Femur (tissue), 1 donor: ENCODE measurements at regions not wholly inside any gene's neighbourhood (a gene's known extent, or its start where the extent isn't known, plus 50 kb on each side); places are given as distances from the start of the nearest gene placed in this dataset.

Source experiments
- DNase-seq: peaks from one replicate; pipeline ENCODE4 v3.0.0-alpha.2; 2017

- DNase-seq: peak; percentile 34
Measured at GRCh38 chr2:136238286-136239078, 120.5 kb upstream of the CXCR4 start.

GRCh38 chr2:136236019-136236418, 118.1 kb upstream of the CXCR4 start:
- no peak for DNase-seq

GRCh38 chr2:136235546-136235945, 117.6 kb upstream of the CXCR4 start:
- DNase-seq: no peak

GRCh38 chr2:136234261-136234660, 116.3 kb upstream of the CXCR4 start:
- no peak for DNase-seq

- no peak for DNase-seq
Measured at GRCh38 chr2:136233298-136233697, 115.3 kb upstream of the CXCR4 start.

DNA sequence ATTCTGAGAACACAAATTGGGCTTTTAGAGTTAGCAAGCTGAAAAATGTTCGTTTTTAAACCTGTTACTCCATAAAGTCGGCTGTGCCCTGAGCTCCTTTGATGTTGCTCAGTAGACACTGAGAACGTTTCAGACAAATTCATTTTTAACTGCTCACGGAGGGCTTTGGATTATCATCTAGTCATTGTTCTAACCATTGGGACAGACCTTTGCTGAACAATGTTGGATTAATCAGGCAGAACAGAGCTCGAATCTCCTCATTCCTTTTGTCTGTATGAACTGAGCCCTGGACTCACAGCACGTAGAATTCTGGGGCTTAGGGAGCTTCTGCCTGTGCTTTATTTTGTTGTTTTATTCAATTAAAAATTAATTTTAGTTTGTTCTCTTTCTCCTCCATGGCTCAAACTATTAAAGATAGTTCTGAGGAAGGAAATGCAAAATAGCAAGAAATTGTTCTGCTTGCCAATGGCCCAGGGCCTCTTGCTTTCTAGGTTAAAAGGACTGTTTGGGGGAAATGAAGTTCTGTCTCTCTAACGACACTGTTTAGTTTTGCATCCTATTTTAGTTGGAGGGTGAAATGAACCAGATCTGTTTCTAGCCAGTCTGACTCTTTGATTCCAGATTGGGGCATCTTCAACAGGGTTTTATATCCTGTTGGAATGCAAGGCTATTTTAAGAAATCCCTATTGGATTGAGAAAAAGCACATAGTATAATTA, 114.7 kb upstream of the CXCR4 start:
- DNase-seq: no peak

DNA sequence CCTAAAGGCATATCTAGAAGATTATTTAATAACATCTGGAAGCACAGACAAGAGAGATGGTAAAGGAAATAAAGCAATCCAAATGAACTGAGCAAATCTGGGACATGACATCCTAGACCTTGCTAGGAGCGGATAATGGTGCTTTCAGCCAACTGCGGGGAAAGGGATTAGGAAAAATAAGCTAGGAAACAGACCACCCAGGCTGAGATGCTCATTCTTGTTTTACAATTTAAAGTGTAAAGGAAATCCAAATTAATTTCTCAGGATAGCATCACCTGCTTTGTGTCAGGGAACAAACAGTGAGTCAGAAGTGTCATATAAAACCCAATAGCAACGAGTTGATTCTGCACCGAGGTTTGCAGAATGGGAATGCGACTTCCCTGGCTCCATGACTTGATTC, 112.5 kb upstream of the CXCR4 start:
- no peak for DNase-seq

- no peak for DNase-seq
Measured at GRCh38 chr2:136226903-136227302, 109.0 kb upstream of the CXCR4 start.

- DNase-seq: no peak
Measured at GRCh38 chr2:136225950-136226835, 108.2 kb upstream of the CXCR4 start.

GRCh38 chr2:136223274-136223673, 105.3 kb upstream of the CXCR4 start:
- no peak for DNase-seq

DNA sequence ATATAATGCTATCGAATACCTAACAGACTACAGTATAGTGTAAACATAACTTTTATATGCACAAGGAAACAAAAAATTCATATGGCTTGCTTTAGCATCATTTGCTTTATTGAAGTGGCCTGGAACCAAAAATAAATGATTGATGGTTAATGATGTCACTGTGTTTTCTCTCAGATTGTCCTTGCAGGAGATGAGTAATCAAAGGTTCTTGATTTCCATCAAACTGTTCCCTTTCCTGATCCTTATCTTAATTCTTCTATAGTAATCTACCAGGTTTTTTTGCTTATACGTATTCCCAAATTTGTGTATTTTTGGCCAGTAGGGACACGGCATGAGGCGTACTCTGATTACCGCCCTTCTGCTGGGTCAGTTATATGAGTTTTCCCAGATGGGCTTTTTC, 104.9 kb upstream of the CXCR4 start:
- no peak for DNase-seq

DNA sequence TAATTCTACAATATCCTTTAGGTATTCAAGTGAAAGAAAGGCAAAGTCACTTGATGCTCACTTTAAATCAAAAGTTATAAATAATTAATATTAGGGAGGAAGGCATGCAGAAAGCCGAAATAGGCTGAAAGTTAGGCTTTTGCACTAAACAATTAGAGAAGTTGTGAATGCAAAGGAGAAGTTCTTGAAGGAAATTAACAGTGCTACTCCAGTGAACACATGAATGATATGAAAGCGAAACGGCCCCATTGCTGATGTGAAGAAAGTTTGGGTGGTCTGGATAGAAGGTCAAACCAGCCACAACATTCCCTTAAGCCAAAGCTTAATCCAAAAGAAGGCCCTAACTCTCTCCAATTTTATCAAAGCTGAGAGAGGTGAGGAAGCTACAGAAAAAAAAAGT, 103.1 kb upstream of the CXCR4 start:
- DNase-seq: no peak

- DNase-seq: no peak
Measured at GRCh38 chr2:136219963-136220362, 102.0 kb upstream of the CXCR4 start.

DNA sequence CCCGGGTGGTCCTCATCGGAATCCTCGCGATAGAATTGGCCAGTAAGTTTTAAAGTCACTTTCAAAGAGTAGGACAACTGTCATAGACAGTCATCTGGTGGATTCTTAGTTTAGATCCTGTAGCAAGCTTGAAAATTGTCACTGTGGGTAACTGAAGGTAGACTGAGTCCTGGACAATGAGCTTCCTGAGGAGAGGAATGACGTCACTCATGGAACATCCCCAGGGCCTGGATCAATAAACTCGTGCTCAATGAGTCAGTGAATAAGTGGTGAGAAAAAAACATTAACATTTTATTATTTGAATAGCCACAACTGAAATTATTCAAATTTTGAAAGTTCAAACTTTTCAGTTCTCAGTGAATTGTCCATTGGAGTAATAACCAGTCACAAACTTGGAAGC, 101.4 kb upstream of the CXCR4 start:
- DNase-seq: no peak

DNA sequence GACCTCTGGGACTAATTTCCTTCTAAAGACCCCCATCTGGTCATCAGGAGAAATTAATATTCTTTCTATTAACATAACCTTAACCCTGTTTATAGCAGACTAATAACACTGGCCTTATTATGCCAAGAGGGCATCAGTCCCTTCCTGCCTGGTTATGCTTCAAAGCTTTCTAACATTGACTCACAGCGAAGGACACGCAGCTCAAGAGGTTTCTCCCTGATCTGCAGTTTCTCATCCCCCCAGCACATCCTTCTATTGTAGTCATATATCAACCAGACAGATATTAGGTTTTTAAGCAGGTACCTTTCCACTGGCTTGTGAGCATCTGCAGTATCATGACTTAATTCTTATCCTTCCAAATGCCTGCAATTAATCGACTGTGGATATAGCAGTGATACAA, 100.0 kb upstream of the CXCR4 start:
- DNase-seq: no peak

GRCh38 chr2:136215908-136216472, 98.0 kb upstream of the CXCR4 start:
- DNase-seq: no peak

- no peak for DNase-seq
Measured at GRCh38 chr2:136215449-136215848, 97.5 kb upstream of the CXCR4 start.

DNA sequence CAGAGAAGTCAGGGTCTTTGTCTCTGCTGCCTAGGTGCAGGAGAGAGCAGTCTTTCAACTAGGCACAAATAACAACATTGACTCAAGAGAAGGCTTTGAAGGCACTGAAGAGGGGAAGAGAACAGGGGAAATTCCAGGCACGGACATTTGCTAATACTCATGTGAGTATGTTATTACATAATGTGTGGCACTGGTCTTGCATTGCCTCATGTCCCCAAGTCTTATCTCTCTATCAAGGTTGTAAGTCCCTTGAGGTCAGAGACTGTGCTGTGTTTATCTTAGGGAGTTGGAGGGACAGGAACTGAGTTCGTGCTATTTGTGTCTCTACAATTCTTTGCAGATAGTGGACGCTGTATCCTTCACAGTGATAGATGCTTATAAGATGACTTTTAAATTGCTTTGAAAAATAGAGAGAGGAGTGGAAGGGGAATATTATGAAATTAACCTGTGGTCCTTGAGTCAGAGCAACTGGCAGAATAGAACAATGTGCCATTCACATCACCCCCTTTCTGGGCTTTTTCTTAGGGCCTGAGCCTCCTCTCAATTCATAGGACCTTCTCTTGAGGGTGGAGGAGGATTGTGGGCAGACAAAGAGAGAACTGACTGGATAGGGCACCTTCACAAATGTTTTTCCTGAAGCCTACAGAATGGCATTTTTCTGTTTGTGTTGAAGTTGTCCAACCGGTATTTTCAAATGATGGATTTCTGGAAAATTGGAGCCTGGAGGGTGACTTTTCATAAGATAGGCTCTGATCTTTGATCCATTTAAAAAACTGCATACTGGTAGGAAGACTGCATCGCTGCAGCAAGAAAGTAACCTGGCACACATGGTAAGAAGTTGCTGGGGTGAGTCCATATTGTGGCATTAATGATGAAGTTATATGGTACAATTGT, 96.6 kb upstream of the CXCR4 start:
- DNase-seq: no peak

DNA sequence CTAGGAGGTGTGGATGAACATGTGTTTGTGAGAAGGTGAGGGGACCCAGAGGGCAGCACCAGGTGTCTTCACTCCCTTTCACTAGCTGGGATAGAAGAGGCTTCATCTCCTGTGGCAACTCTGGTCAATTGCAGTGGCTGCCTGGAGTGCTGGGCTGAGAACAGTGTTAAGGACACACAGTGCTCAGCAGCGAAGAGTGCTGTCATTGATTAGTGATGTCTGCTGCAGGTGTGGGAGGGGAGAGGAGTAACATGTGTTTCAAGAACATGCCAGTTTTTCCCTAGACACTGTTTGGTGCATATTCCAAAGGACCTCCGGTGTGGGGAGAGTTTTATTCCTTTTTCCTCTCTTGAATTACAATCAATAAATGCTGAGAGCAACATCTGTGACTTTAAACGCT, 95.9 kb upstream of the CXCR4 start:
- DNase-seq: no peak

DNA sequence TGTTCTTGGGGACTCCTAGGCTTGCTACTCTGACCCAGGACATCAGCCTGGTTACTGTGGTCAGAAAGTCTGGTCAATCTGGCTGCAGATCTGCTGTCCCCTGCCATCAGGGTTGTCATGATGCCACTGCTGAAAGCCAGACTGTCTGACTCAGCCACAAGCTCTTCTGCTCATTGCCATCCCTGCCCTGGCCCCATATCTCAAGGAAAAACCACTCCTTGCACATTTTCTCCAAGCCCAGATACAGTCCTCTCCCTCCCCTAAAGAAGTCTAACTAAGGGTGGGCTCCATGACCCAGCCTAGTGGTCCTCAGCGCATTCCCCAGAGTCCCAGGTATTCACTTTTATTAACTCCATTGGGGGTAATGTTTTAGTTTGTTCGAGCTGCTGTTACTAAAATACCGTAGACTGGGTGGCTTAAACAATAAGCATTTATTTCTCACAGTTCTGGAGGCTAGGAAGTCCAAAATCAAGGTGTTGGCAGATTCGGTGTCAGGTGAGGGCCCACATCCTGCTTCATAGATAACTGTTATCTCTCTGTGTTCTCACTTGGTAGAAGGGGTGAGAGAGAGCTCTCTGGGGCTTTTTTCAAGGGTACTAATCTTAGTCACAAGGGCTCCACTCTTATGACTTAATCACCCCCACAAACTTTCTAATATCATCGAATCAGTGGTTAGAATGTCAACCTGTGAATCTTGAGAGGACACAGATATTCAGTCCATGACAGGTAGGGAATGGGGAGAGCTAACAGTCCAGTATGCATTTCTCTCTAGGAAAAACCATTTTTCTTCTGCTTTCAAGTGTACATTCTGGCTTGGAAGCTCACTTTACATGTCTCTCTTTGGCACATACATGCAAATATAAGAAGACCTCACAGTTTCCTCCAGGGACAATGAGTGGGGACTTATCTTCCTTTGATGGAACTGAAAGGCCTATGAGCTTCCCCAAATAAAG, 94.8 kb upstream of the CXCR4 start:
- no peak for DNase-seq

DNA sequence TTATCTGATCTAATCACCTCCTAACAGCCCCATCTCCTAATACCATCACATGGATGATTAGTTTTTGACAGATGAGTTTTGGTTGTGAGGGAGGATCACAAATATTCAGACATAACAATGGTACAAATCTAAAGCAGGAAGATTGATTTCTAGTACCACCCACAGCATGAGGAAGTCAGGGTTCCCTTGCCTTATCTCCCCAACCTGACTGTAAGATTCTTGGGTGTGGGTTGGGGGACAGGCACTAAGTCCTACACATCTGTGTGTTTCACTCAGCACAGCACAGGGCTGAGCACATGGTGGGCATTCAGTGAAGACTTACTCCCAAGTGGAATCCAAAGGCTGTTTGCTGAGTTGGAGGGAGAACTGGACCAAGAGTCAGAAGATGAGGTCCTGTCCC, 93.8 kb upstream of the CXCR4 start:
- no peak for DNase-seq
